HG02798 (cell line): ENCODE measurements at regions not wholly inside any gene's neighbourhood (a gene's known extent, or its start where the extent isn't known, plus 50 kb on each side); places are given as distances from the start of the nearest gene placed in this dataset.

Experiments
- ATAC-seq: cut with Tn5 transposase; IDR thresholded peaks from one replicate; pipeline ENCODE4 v1.9.1; 2021; ENCODE audit warnings: mild to moderate bottlenecking; ENCODE audit not compliant: unreplicated experiment, poor library complexity

- no peak for ATAC-seq
These were observed 504.6 kb upstream of the NECTIN3 start for GRCh38 chr3:110567029-110567428.

- ATAC-seq: peak; percentile 77
These were observed 503.4 kb upstream of the NECTIN3 start for GRCh38 chr3:110568246-110568645.

GRCh38 chr3:110569073-110569472, 502.5 kb upstream of the NECTIN3 start:
- ATAC-seq: peak; percentile 69

GRCh38 chr3:110575702-110576101, 495.9 kb upstream of the NECTIN3 start:
- ATAC-seq: no peak

GRCh38 chr3:110576960-110577359, 494.7 kb upstream of the NECTIN3 start:
- ATAC-seq: no peak

- ATAC-seq: no peak
These were observed 493.8 kb upstream of the NECTIN3 start for GRCh38 chr3:110577854-110578253.

- no peak for ATAC-seq
These were observed 491.6 kb upstream of the NECTIN3 start for GRCh38 chr3:110579840-110580550.

- ATAC-seq: no peak
These were observed 488.2 kb upstream of the NECTIN3 start for GRCh38 chr3:110583373-110583935.

- ATAC-seq: no peak
These were observed 482.7 kb upstream of the NECTIN3 start for GRCh38 chr3:110588906-110589305.

- no peak for ATAC-seq
These were observed 482.3 kb upstream of the NECTIN3 start for GRCh38 chr3:110589341-110589740.

- ATAC-seq: no peak
These were observed 477.9 kb upstream of the NECTIN3 start for GRCh38 chr3:110593749-110594148.

- ATAC-seq: no peak
These were observed 472.6 kb upstream of the NECTIN3 start for GRCh38 chr3:110598847-110599490.

- ATAC-seq: no peak
These were observed 463.1 kb upstream of the NECTIN3 start for GRCh38 chr3:110608566-110608965.

GRCh38 chr3:110612045-110612444, 459.6 kb upstream of the NECTIN3 start:
- ATAC-seq: no peak

GRCh38 chr3:110614186-110614585, 457.4 kb upstream of the NECTIN3 start:
- no peak for ATAC-seq

- no peak for ATAC-seq
These were observed 456.2 kb upstream of the NECTIN3 start for GRCh38 chr3:110615454-110615853.

GRCh38 chr3:110618512-110619226, 452.9 kb upstream of the NECTIN3 start:
- no peak for ATAC-seq

GRCh38 chr3:110620118-110620517, 451.5 kb upstream of the NECTIN3 start:
- ATAC-seq: no peak

- ATAC-seq: peak; percentile 68
These were observed 448.0 kb upstream of the NECTIN3 start for GRCh38 chr3:110623571-110623970.

GRCh38 chr3:110624576-110624975, 447.0 kb upstream of the NECTIN3 start:
- ATAC-seq: no peak

- ATAC-seq: no peak
These were observed 446.3 kb upstream of the NECTIN3 start for GRCh38 chr3:110625201-110625747.
